Activated T-helper 17 cell treated with anti-CD3 and anti-CD28 coated beads, Interleukin-2, amount 50 U/mL, for 72 hours (primary cell): ENCODE measurements at regions not wholly inside any gene's neighbourhood (a gene's known extent, or its start where the extent isn't known, plus 50 kb on each side); places are given as distances from the start of the nearest gene placed in this dataset.

Experiments
- ATAC-seq: fragments of 150-1000 bp; cut with Tn5 transposase; replicated peaks from 2 replicates; pipeline ENCODE4 v1.10.0; 2021; ENCODE audit warnings: mild to moderate bottlenecking, moderate library complexity
- H3K27ac Mint-ChIP-seq: one replicate; pipeline ENCODE4 v1.8.0; 2022; ENCODE audit warnings: mixed read lengths
- H3K27me3 Mint-ChIP-seq: one replicate; pipeline ENCODE4 v1.8.0; 2022; ENCODE audit warnings: mixed read lengths
- H3K36me3 Mint-ChIP-seq: one replicate; pipeline ENCODE4 v1.8.0; 2022; ENCODE audit warnings: low read depth, mild to moderate bottlenecking, mixed read lengths
- H3K4me1 Mint-ChIP-seq: one replicate; pipeline ENCODE4 v1.8.0; 2022; ENCODE audit warnings: mixed read lengths
- H3K4me3 Mint-ChIP-seq: one replicate; pipeline ENCODE4 v1.8.0; 2022; ENCODE audit warnings: mild to moderate bottlenecking, mixed read lengths
- H3K9me3 Mint-ChIP-seq: one replicate; pipeline ENCODE4 v1.8.0; 2022; ENCODE audit warnings: mixed read lengths

DNA sequence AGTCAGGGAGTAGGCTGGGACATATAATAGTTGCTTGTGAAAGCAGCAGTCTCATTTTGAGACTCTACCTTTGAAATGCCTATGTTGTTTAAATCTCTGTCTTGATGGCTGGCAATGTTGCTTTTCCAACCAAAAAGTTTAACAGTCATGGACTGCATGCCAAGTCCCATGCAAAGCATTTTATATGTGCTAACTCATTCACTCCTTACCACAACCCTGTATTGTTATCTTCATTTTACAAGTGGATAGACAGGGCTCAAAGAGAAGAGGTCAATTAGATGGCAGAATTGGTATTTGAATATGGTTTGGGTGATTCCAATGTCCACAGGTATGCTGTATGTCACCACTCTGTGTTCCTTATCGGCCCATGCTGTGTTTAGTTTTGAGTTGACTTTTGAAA, 331.4 kb upstream of the USP24 start:
- Mint-ChIP-seq H3K36me3 (no peaks in the 10 kb centered on the region), H3K4me1 (no peaks in the 10 kb centered on the region), H3K4me3 (no peak overlapping the region), H3K27me3 (peaks cover 12% of the 10 kb centered on the region), H3K27ac (no peak overlapping the region), H3K9me3 (no peaks in the 10 kb centered on the region)
- ATAC-seq: no peak

- Mint-ChIP-seq H3K4me3 (no peak overlapping the region), H3K4me1 (no peaks in the 10 kb centered on the region), H3K27me3 (peaks cover 12% of the 10 kb centered on the region), H3K36me3 (no peaks in the 10 kb centered on the region), H3K27ac (no peak overlapping the region), H3K9me3 (no peaks in the 10 kb centered on the region)
- no peak for ATAC-seq
These were observed 329.7 kb upstream of the USP24 start for GRCh38 chr1:55544826-55545225.

DNA sequence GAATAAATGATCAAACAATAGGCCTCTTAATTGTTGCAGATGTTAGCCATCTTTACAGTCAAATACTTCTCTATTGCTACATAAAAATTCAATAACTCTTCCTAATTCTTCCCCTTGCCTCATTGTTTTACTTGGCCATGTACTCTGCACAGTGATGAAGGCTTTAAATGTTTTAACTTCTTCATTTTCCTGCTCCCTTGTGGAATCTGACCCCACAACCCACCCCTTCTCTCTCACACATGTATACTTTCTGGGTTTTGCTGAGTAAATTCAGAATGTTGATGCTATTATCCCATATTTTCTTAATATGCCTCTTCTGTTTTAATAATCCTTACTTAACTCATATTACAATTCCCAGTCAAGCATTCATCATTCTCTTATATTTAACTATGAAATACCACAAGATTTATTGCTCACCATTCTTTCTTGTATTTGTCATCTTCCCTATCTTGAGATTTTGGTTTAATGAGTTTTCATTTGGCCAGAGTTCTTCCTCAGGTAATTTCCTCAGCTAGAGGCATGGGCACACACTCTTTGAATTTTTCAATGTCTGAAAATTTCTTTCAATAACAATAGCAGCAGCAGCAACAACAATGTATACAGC, 327.8 kb upstream of the USP24 start:
- Mint-ChIP-seq H3K4me1 (no peaks in the 10 kb centered on the region), H3K36me3 (no peaks in the 10 kb centered on the region), H3K27ac (no peak overlapping the region), H3K27me3 (peaks cover 12% of the 10 kb centered on the region), H3K4me3 (no peak overlapping the region), H3K9me3 (no peaks in the 10 kb centered on the region)
- ATAC-seq: no peak

GRCh38 chr1:55541296-55541695, 326.1 kb upstream of the USP24 start:
- peaks cover 7% of the 10 kb centered on the region for H3K27me3 Mint-ChIP-seq
- no peaks in the 10 kb centered on the region for H3K36me3 Mint-ChIP-seq
- no peak overlapping the region for H3K27ac Mint-ChIP-seq
- no peaks in the 10 kb centered on the region for H3K9me3 Mint-ChIP-seq
- ATAC-seq: no peak
- no peaks in the 10 kb centered on the region for H3K4me1 Mint-ChIP-seq
- no peak overlapping the region for H3K4me3 Mint-ChIP-seq

DNA sequence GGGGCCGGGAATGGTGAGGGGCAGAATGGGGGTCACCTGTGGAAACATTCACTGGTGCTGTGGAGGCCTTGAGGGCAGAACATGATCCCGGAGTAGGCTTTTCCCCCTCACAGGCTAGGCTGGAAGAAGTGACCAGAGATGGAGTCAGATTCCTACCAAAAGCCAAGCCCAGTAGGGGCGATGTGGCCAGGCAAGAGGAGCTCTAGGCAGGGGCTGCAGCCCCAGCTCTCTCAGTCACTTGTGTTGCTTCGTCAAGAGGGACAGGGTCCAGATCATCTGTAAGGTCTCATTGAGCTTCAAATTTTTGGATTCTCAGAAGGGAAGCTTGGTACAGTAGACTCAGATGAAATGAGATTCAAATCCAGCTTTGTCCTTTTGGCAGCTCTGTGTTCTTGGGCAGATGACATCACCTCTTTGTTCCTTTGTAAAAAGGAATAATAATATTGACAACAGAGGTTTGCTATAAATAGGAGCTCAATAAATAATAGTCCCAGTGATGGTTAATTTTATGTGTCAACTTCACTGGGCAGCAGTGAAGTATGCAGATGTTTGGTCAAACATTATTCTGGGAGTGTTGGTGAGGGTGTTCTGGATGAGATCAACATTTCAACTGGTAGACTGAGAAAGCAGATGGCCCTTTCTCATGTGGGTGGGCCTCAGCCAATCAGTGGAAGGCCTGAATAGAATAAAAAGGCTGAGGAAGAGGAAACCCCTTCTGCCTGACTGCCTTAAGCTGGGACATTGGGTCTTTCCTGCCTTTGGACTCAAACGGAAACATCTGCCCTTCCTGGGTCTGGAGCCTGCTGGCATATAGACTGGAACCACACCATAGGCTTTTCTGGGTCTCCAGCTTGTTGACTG, 324.7 kb upstream of the USP24 start:
- Mint-ChIP-seq H3K27ac (no peak overlapping the region), H3K4me1 (no peaks in the 10 kb centered on the region), H3K9me3 (no peaks in the 10 kb centered on the region), H3K36me3 (no peaks in the 10 kb centered on the region), H3K27me3 (peaks cover 4% of the 10 kb centered on the region), H3K4me3 (no peak overlapping the region)
- no peak for ATAC-seq

DNA sequence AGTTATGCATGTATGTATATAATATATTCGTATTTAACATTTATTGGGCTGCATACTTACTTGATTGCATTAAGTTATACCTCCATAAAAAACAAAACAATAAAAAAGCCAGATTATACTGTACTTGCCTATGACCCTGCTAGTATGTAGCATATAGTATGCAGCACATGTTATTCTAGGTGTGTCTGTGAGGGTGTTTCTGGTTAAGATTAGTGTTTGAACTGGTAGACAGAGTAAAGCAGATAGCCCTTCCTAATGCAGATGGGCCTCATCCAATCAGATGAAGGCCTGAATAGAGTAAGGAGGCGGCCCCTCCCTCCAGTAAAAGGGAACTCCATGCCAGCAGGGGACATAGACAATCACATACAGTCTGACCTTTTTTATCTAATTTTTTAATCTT, 323.3 kb upstream of the USP24 start:
- H3K9me3 Mint-ChIP-seq: no peaks in the 10 kb centered on the region

DNA sequence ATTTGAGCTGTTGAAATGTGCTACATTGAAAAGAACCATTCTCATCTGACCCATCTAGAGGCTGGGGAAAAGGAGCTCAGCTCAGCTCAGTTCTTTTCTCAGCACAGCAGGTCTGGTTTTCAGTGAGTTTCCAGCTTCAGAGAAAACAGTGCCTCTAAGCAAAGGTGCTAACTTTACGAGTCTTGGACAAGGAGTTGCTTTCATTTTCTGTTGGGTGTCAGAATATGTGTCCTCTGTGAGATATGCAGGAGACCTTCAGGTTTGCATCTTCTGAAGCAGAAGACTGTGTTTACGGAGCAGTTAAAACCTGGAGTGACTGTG, 321.3 kb upstream of the USP24 start:
- Mint-ChIP-seq H3K4me3 (no peak overlapping the region), H3K4me1 (no peaks in the 10 kb centered on the region), H3K9me3 (no peaks in the 10 kb centered on the region), H3K27me3 (peaks cover 3% of the 10 kb centered on the region), H3K27ac (no peak overlapping the region), H3K36me3 (no peaks in the 10 kb centered on the region)
- no peak for ATAC-seq

More for the DNA sequence above, 323.3 kb upstream of the USP24 start:
- no peak overlapping the region for H3K4me3 Mint-ChIP-seq
- no peaks in the 10 kb centered on the region for H3K36me3 Mint-ChIP-seq
- no peak for ATAC-seq
- no peaks in the 10 kb centered on the region for H3K4me1 Mint-ChIP-seq
- no peaks in the 10 kb centered on the region for H3K27me3 Mint-ChIP-seq
- no peak overlapping the region for H3K27ac Mint-ChIP-seq

DNA sequence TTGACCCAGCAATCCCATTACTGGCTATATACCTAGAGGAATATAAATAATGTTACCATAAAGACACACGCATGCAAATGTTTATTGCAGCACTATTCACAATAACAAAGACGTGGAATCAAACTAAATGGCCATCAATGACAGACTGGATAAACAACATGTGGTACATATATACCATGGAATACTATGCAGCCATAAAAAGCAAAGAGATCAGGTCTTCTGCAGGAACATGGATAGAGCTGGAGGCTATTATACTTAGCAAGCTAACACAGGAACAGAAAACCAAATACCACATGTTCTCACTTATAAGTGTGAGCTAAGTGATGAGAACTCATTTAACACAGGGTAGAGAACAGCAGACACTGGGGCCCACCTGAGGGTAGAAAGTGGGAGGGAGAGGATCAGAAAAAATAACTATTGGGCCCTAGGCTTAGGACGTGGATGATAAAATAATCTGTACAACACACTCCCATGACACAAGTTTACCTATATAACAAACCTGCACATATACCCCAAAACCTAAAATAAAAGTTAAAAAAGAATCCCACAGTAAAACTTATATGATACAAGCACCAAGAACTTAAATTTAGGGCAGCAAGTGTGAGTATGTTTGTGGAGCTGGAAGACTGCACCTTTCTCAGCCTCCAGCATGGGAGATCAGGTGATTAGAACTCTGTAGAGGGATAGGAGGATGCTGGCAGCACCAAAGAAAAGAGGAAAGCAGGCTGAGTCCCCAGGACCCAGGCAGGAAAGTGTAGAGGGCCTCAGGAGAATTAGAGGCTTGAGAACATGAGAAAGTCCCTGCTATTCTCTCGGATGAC, 320.8 kb upstream of the USP24 start:
- H3K4me3 Mint-ChIP-seq: no peak overlapping the region

DNA sequence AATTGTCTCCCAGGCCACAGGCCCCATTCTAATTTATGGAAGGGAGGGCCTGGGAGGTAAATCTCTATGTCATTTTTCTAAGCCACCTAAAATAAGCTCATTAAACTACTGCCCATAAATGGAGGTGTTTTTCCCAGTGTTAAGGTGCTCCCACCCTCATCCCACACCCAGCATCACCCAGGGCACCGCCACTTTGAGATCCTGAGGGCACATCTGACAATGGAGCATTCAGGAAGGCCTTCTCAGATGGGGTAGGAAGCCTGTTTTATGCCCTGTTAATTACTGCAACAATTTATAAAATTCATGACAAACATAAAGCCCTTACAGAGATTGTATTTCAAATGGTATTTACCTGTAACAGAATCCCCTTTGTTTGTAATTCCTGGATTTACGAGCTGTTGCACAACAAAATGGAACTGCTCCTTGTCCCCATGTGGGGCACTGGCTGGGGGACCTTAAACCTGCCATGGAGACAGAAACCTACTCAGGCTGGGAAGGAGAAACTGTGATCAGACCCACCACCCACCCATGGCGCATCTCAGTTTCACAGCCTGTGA, 319.5 kb upstream of the USP24 start:
- no peak for ATAC-seq
- Mint-ChIP-seq H3K36me3 (no peaks in the 10 kb centered on the region), H3K27me3 (peaks cover 8% of the 10 kb centered on the region), H3K9me3 (no peaks in the 10 kb centered on the region), H3K4me3 (no peak overlapping the region), H3K4me1 (no peaks in the 10 kb centered on the region), H3K27ac (no peak overlapping the region)

More for the DNA sequence above, 320.8 kb upstream of the USP24 start:
- Mint-ChIP-seq H3K27me3 (peaks cover 8% of the 10 kb centered on the region), H3K36me3 (no peaks in the 10 kb centered on the region), H3K27ac (no peak overlapping the region), H3K4me1 (no peaks in the 10 kb centered on the region), H3K9me3 (no peaks in the 10 kb centered on the region)
- no peak for ATAC-seq

DNA sequence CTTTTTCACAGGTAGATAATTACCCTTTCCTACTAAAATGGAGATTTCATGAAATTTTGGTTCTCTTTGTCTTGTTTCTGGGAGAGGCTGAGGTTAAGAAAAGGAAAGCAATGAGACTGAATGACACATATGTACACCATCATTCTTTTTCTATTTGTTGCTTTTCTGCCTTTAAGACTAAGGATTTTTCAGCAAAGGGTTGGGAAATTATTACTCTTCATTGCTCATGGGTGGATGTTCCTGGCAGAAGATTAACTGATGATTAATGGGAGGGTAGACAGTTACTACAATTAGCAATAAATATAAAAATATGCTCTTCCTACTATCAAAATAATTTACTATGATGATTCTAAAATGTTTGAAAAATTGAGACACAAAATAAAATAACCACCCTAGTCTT, 316.5 kb upstream of the USP24 start:
- no peaks in the 10 kb centered on the region for H3K4me1 Mint-ChIP-seq
- H3K27me3 Mint-ChIP-seq: peaks cover 14% of the 10 kb centered on the region
- no peaks in the 10 kb centered on the region for H3K9me3 Mint-ChIP-seq
- no peak overlapping the region for H3K4me3 Mint-ChIP-seq
- no peak for ATAC-seq
- H3K27ac Mint-ChIP-seq: no peak overlapping the region
- no peaks in the 10 kb centered on the region for H3K36me3 Mint-ChIP-seq

GRCh38 chr1:55530749-55531478, 315.8 kb upstream of the USP24 start:
- Mint-ChIP-seq H3K9me3 (no peaks in the 10 kb centered on the region), H3K4me1 (no peaks in the 10 kb centered on the region), H3K27me3 (peaks cover 14% of the 10 kb centered on the region), H3K36me3 (no peaks in the 10 kb centered on the region), H3K27ac (no peak overlapping the region), H3K4me3 (no peak overlapping the region)
- ATAC-seq: no peak

DNA sequence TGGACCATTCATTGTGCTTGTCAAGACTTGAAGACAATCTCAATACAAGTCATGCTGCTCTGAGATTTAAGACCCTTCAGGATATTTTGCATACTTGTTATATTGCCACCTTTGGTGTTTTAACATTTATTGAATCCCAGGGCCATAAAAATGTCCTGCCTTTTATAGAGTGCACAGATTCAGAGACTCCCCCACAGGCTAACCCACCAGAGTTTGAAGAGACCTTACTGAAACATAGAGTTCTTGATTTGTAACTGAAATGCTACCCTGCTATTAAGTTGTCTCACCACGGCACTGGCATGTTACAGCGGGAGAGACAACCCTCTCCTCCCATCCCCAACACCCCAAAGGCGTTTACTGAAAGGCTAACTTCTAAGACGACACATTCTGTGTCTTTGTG, 313.9 kb upstream of the USP24 start:
- Mint-ChIP-seq H3K36me3 (no peaks in the 10 kb centered on the region), H3K4me1 (no peaks in the 10 kb centered on the region), H3K27me3 (peaks cover 14% of the 10 kb centered on the region), H3K9me3 (no peaks in the 10 kb centered on the region), H3K4me3 (no peak overlapping the region), H3K27ac (no peak overlapping the region)
- ATAC-seq: no peak

DNA sequence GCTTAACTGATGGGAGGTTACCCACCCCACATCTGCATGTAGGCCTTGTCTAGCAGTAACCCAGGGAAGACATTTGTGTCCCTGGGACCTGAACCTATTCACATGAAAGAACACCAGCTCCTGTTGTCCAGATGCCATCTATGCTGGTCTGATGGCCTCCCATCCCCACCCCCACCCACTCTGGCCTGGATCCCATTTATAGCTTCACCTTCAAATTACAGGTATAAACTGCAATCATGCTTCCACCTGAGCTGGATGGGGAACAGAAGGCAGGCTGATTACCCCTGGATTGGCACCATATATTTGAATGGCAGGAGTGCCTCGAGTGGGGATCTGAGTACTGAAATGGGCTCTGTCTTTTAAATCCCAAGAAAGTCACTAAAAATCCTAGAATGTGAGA, 312.7 kb upstream of the USP24 start:
- H3K9me3 Mint-ChIP-seq: no peaks in the 10 kb centered on the region
- peaks cover 12% of the 10 kb centered on the region for H3K27me3 Mint-ChIP-seq
- no peak overlapping the region for H3K27ac Mint-ChIP-seq
- ATAC-seq: no peak
- no peak overlapping the region for H3K4me3 Mint-ChIP-seq
- no peaks in the 10 kb centered on the region for H3K4me1 Mint-ChIP-seq
- no peaks in the 10 kb centered on the region for H3K36me3 Mint-ChIP-seq

DNA sequence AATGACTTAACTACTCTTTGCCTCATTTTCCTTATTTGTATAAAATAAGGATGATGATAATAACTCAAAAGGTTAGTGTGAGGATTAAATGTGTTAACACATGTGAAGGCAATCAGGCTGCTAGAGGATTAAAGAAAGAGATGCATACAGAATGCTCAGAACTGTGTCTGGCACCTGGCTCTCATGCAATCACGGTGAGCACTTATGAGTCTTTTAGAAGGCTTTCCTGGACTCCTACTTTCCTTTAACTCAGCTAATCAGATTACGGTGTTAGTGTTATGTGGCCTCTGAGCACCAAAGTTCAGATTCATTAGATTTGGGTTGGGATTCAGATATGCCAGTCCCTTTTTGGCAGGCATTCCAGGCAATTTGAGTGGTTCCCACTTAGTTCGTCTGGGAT, 311.6 kb upstream of the USP24 start:
- no peaks in the 10 kb centered on the region for H3K9me3 Mint-ChIP-seq
- H3K4me1 Mint-ChIP-seq: no peaks in the 10 kb centered on the region
- H3K27ac Mint-ChIP-seq: no peak overlapping the region
- no peaks in the 10 kb centered on the region for H3K36me3 Mint-ChIP-seq
- no peak for ATAC-seq
- peaks cover 12% of the 10 kb centered on the region for H3K27me3 Mint-ChIP-seq
- no peak overlapping the region for H3K4me3 Mint-ChIP-seq
